Smooth muscle cell (in vitro differentiated cells): ENCODE measurements at regions not wholly inside any gene's neighbourhood (a gene's known extent, or its start where the extent isn't known, plus 50 kb on each side); places are given as distances from the start of the nearest gene placed in this dataset.
A peak's percentile ranks its signal among the peaks of the same experiment; 100 is the strongest.

Experiments
- DNase-seq: peaks from one replicate; lab custom pipeline; 2025; ENCODE audit not compliant: unreplicated experiment; lab: John Stamatoyannopoulos, UW
- H2AFZ ChIP-seq: fragments of 200-600 bp; sonication (generic); 2 replicates; pipeline ENCODE4 v1.6.0; 2016; ENCODE audit warnings: antibody characterized with exemption, low read depth, mild to moderate bottlenecking
- H3F3A ChIP-seq: fragments of 200-600 bp; sonication (generic); 2 replicates; pipeline ENCODE4 v1.6.0; 2017; ENCODE audit warnings: antibody characterized with exemption, low read depth
- H3K27ac ChIP-seq: fragments of 200-600 bp; sonication (generic); 2 replicates; pipeline ENCODE4 v1.5.1; 2016; ENCODE audit warnings: low read depth, mild to moderate bottlenecking
- H3K27me3 ChIP-seq: fragments of 200-600 bp; sonication (generic); 2 replicates; pipeline ENCODE4 v1.6.1; 2016; ENCODE audit warnings: low read depth, mild to moderate bottlenecking
- H3K36me3 ChIP-seq: fragments of 200-600 bp; sonication (generic); 2 replicates; pipeline ENCODE4 v1.5.1; 2016; ENCODE audit warnings: low read depth
- H3K4me1 ChIP-seq: fragments of 200-600 bp; sonication (generic); 2 replicates; pipeline ENCODE4 v1.5.1; 2016; ENCODE audit warnings: low read depth
- H3K4me2 ChIP-seq: fragments of 200-600 bp; sonication (generic); 2 replicates; pipeline ENCODE4 v1.6.0; 2016; ENCODE audit warnings: mild to moderate bottlenecking
- H3K4me3 ChIP-seq: fragments of 200-600 bp; sonication (generic); 2 replicates; pipeline ENCODE4 v1.5.1; 2016; ENCODE audit warnings: mild to moderate bottlenecking
- H3K79me2 ChIP-seq: fragments of 200-600 bp; sonication (generic); 2 replicates; pipeline ENCODE4 v1.6.0; 2016; ENCODE audit warnings: low read depth, mild to moderate bottlenecking
- H3K9ac ChIP-seq: fragments of 200-600 bp; sonication (generic); 2 replicates; pipeline ENCODE4 v1.6.0; 2016; ENCODE audit warnings: low read depth
- H3K9me3 ChIP-seq: fragments of 200-600 bp; sonication (generic); replicated peaks from 2 replicates; pipeline ENCODE4 v1.5.1; 2016; ENCODE audit warnings: low read depth
- H4K20me1 ChIP-seq: fragments of 200-600 bp; sonication (generic); 2 replicates; pipeline ENCODE4 v1.6.0; 2016; ENCODE audit warnings: low read depth
- CTCF ChIP-seq: fragments of 200-600 bp; sonication (generic); IDR thresholded peaks from 2 replicates; pipeline ENCODE4 v1.5.1; 2017; ENCODE audit warnings: borderline replicate concordance, mild to moderate bottlenecking, antibody characterized with exemption; ENCODE audit not compliant: insufficient read depth, poor library complexity, severe bottlenecking
- WGBS: methylation state at CpG from one replicate; pipeline ENCODE4 v1.1.7; 2016; ENCODE audit warnings: low lambda C conversion rate; 5-methylcytosine and 5-hydroxymethylcytosine counted together

- Histone ChIP-seq H3K4me3 (no peak overlapping the region), H3K4me2 (peak overlapping the region; percentile 44), H3K4me1 (peaks cover 8% of the 10 kb centered on the region), H3K27ac (no peak overlapping the region), H3K9ac (no peak overlapping the region), H3K9me3 (no peaks in the 10 kb centered on the region), H3F3A (no peaks in the 10 kb centered on the region), H3K79me2 (no peaks in the 10 kb centered on the region), H3K36me3 (no peaks in the 10 kb centered on the region), H4K20me1 (no peaks in the 10 kb centered on the region), H3K27me3 (no peaks in the 10 kb centered on the region), H2AFZ (peak overlapping the region; percentile 75)
- WGBS, result 16% methylated on average over 2 of the region's 2 CpGs
- no peak for DNase-seq
- no peak for TF ChIP-seq CTCF
Observed at GRCh38 chr12:46445551-46446235, 73.1 kb upstream of the SLC38A2 start.

- Histone ChIP-seq H2AFZ (no peak overlapping the region), H3F3A (no peaks in the 10 kb centered on the region), H3K4me1 (peaks cover 8% of the 10 kb centered on the region)
Observed at GRCh38 chr12:46445093-46445492, 72.5 kb upstream of the SLC38A2 start.

GRCh38 chr12:46443594-46444263, 71.2 kb upstream of the SLC38A2 start:
- Histone ChIP-seq H3F3A (no peaks in the 10 kb centered on the region), H2AFZ (no peak overlapping the region), H3K27ac (no peak overlapping the region), H3K4me2 (no peak overlapping the region), H3K36me3 (no peaks in the 10 kb centered on the region), H3K9me3 (no peaks in the 10 kb centered on the region), H3K79me2 (no peaks in the 10 kb centered on the region), H4K20me1 (no peaks in the 10 kb centered on the region), H3K4me3 (no peak overlapping the region), H3K4me1 (peaks cover 8% of the 10 kb centered on the region), H3K27me3 (no peaks in the 10 kb centered on the region), H3K9ac (no peak overlapping the region)
- no peak for TF ChIP-seq CTCF
- 89% methylated on average over 3 of the region's 3 CpGs for WGBS
- DNase-seq, result no peak

More at GRCh38 chr12:46445093-46445492, 72.5 kb upstream of the SLC38A2 start:
- no peak for DNase-seq
- Histone ChIP-seq H4K20me1 (no peaks in the 10 kb centered on the region), H3K79me2 (no peaks in the 10 kb centered on the region), H3K36me3 (no peaks in the 10 kb centered on the region), H3K4me2 (no peak overlapping the region), H3K9me3 (no peaks in the 10 kb centered on the region), H3K27ac (no peak overlapping the region), H3K27me3 (no peaks in the 10 kb centered on the region), H3K4me3 (no peak overlapping the region), H3K9ac (no peak overlapping the region)
- WGBS, result 88% methylated on average over 4 of the region's 4 CpGs
- TF ChIP-seq CTCF, result no peak

GRCh38 chr12:46442738-46443137, 70.2 kb upstream of the SLC38A2 start:
- DNase-seq, result no peak
- Histone ChIP-seq H2AFZ (no peak overlapping the region), H3F3A (no peaks in the 10 kb centered on the region), H3K27me3 (no peaks in the 10 kb centered on the region), H3K4me1 (peaks cover 8% of the 10 kb centered on the region), H4K20me1 (no peaks in the 10 kb centered on the region), H3K79me2 (no peaks in the 10 kb centered on the region), H3K9ac (no peak overlapping the region), H3K27ac (peak overlapping the region; percentile 74), H3K4me2 (peak overlapping the region; percentile 47), H3K9me3 (no peaks in the 10 kb centered on the region), H3K36me3 (no peaks in the 10 kb centered on the region), H3K4me3 (no peak overlapping the region)
- no peak for TF ChIP-seq CTCF
- 61% methylated on average over 2 of the region's 2 CpGs for WGBS
